ENCODE measurements at regions not wholly inside any gene's neighbourhood (a gene's known extent, or its start where the extent isn't known, plus 50 kb on each side); places are given as distances from the start of the nearest gene placed in this dataset.

DNA sequence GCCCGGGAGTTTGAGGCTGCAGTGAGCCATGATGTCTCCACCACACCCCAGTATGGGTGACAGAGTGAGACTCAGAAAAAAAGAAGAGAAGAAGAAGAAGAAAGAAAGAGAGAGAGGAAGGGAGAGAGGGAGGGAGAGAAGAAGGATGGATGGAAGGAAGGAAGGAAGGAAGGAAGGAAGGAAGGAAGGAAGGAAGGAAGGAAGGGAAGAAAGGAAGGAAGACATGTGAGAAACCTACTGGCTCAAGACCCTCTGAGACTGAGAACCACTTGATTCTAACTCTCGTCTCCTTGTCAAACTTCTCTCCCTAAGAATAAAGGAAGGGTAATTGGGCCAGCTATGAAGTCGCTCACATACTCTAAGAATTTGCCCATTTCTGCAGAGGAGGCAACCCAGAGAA, 148.1 kb upstream of the UBE2E1 start:
- no peak overlapping the region for H3K4me3 ChIP-seq (ENCODE audit: low read length)
- H3K27me3 ChIP-seq (ENCODE audit: insufficient read depth, low read depth, low read length), result no peaks in the 10 kb centered on the region
- no peaks in the 10 kb centered on the region for H4K20me1 ChIP-seq (ENCODE audit: insufficient read depth)
- no peak overlapping the region for H3K4me2 ChIP-seq (ENCODE audit: low read length)
- no peak overlapping the region for H2AFZ ChIP-seq (ENCODE audit: low read depth, low read length)
- no peaks in the 10 kb centered on the region for H3K9me2 ChIP-seq (ENCODE audit: insufficient read depth, low read length)
- TF ChIP-seq EZH2 (IDR thresholded peaks at IDR 0.05; ENCODE audit: borderline replicate concordance, insufficient read depth, low read length, poor library complexity, severe bottlenecking) (no peak), SMC3 (conservative IDR thresholded peaks at IDR 0.05; ENCODE audit: poor library complexity) (no peak), MXI1 (conservative IDR thresholded peaks at IDR 0.05; ENCODE audit: poor library complexity, severe bottlenecking) (no peak), TAF1 (IDR thresholded peaks at IDR 0.05; ENCODE audit: low read depth) (no peak), EP300 (conservative IDR thresholded peaks at IDR 0.05; ENCODE audit: poor library complexity, severe bottlenecking) (no peak), RAD21 (conservative IDR thresholded peaks at IDR 0.05) (no peak), POLR2AphosphoS5 (IDR thresholded peaks at IDR 0.05) (no peak)
- TF ChIP-seq, protein P1, sequence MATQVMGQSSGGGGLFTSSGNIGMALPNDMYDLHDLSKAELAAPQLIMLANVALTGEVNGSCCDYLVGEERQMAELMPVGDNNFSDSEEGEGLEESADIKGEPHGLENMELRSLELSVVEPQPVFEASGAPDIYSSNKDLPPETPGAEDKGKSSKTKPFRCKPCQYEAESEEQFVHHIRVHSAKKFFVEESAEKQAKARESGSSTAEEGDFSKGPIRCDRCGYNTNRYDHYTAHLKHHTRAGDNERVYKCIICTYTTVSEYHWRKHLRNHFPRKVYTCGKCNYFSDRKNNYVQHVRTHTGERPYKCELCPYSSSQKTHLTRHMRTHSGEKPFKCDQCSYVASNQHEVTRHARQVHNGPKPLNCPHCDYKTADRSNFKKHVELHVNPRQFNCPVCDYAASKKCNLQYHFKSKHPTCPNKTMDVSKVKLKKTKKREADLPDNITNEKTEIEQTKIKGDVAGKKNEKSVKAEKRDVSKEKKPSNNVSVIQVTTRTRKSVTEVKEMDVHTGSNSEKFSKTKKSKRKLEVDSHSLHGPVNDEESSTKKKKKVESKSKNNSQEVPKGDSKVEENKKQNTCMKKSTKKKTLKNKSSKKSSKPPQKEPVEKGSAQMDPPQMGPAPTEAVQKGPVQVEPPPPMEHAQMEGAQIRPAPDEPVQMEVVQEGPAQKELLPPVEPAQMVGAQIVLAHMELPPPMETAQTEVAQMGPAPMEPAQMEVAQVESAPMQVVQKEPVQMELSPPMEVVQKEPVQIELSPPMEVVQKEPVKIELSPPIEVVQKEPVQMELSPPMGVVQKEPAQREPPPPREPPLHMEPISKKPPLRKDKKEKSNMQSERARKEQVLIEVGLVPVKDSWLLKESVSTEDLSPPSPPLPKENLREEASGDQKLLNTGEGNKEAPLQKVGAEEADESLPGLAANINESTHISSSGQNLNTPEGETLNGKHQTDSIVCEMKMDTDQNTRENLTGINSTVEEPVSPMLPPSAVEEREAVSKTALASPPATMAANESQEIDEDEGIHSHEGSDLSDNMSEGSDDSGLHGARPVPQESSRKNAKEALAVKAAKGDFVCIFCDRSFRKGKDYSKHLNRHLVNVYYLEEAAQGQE (IDR thresholded peaks at IDR 0.05; ENCODE audit: borderline replicate concordance), result no peak
- TF ChIP-seq, protein P2, sequence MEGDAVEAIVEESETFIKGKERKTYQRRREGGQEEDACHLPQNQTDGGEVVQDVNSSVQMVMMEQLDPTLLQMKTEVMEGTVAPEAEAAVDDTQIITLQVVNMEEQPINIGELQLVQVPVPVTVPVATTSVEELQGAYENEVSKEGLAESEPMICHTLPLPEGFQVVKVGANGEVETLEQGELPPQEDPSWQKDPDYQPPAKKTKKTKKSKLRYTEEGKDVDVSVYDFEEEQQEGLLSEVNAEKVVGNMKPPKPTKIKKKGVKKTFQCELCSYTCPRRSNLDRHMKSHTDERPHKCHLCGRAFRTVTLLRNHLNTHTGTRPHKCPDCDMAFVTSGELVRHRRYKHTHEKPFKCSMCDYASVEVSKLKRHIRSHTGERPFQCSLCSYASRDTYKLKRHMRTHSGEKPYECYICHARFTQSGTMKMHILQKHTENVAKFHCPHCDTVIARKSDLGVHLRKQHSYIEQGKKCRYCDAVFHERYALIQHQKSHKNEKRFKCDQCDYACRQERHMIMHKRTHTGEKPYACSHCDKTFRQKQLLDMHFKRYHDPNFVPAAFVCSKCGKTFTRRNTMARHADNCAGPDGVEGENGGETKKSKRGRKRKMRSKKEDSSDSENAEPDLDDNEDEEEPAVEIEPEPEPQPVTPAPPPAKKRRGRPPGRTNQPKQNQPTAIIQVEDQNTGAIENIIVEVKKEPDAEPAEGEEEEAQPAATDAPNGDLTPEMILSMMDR (IDR thresholded peaks at IDR 0.05; ENCODE audit: poor library complexity, severe bottlenecking), result no peak
- no peaks in the 10 kb centered on the region for H3K79me2 ChIP-seq (replicated peaks; ENCODE audit: insufficient read depth, low read length)
- no peak overlapping the region for H3K27ac ChIP-seq (ENCODE audit: low read length)
- no peak overlapping the region for H3K9ac ChIP-seq (ENCODE audit: low read length)
- H3K9me3 ChIP-seq (ENCODE audit: low read length), result no peaks in the 10 kb centered on the region
- no peaks in the 10 kb centered on the region for H3K36me3 ChIP-seq (ENCODE audit: insufficient read depth, low read length)
- no peaks in the 10 kb centered on the region for H3F3A ChIP-seq (ENCODE audit: insufficient read depth, low read length, poor library complexity, severe bottlenecking)

DNA sequence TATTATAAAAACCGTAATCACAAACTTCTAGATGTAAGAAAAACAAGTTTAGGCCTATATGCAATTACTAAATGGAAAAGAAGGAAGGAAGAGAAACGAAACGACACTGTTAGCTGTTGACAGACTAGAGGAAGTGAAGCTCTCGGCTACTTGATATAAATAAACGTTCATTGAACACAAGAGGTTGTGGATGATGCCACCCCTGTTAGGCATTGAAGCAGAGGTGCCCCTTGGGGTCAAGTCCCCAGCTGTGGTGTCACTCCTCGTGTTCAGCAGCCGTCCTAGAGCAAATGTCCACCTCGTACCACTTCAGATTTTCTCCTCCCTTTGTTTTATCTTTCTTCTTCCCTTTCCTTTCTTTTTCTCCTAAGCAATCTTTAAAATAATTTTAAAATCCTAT, 146.5 kb upstream of the UBE2E1 start:
- H3K9me2 ChIP-seq (ENCODE audit: insufficient read depth, low read length), result no peaks in the 10 kb centered on the region
- H3K36me3 ChIP-seq (ENCODE audit: insufficient read depth, low read length), result no peaks in the 10 kb centered on the region
- H3K4me3 ChIP-seq (ENCODE audit: low read length), result no peak overlapping the region
- no peaks in the 10 kb centered on the region for H4K20me1 ChIP-seq (ENCODE audit: insufficient read depth)
- no peak overlapping the region for H3K4me2 ChIP-seq (ENCODE audit: low read length)
- H3F3A ChIP-seq (ENCODE audit: insufficient read depth, low read length, poor library complexity, severe bottlenecking), result no peaks in the 10 kb centered on the region
- no peak overlapping the region for H2AFZ ChIP-seq (ENCODE audit: low read depth, low read length)
- no peaks in the 10 kb centered on the region for H3K9me3 ChIP-seq (ENCODE audit: low read length)
- TF ChIP-seq MXI1 (conservative IDR thresholded peaks at IDR 0.05; ENCODE audit: poor library complexity, severe bottlenecking), result no peak
- TF ChIP-seq EP300 (conservative IDR thresholded peaks at IDR 0.05; ENCODE audit: poor library complexity, severe bottlenecking), result no peak
- no peak for TF ChIP-seq POLR2AphosphoS5 (IDR thresholded peaks at IDR 0.05)
- TF ChIP-seq, protein P1 (IDR thresholded peaks at IDR 0.05; ENCODE audit: borderline replicate concordance), result no peak
- no peak for TF ChIP-seq SMC3 (conservative IDR thresholded peaks at IDR 0.05; ENCODE audit: poor library complexity)
- TF ChIP-seq, protein P2 (IDR thresholded peaks at IDR 0.05; ENCODE audit: poor library complexity, severe bottlenecking), result no peak
- TF ChIP-seq EZH2 (IDR thresholded peaks at IDR 0.05; ENCODE audit: borderline replicate concordance, insufficient read depth, low read length, poor library complexity, severe bottlenecking), result no peak
- no peaks in the 10 kb centered on the region for H3K27me3 ChIP-seq (ENCODE audit: insufficient read depth, low read depth, low read length)
- H3K9ac ChIP-seq (ENCODE audit: low read length), result no peak overlapping the region
- no peaks in the 10 kb centered on the region for H3K79me2 ChIP-seq (replicated peaks; ENCODE audit: insufficient read depth, low read length)
- no peak overlapping the region for H3K27ac ChIP-seq (ENCODE audit: low read length)

All from neural cell (in vitro differentiated cells).